ENCODE measurements at regions not wholly inside any gene's neighbourhood (a gene's known extent, or its start where the extent isn't known, plus 50 kb on each side); places are given as distances from the start of the nearest gene placed in this dataset.

- TF ChIP-seq POLR2A (IDR thresholded peaks at IDR 0.05) (no peak), CTCF (IDR thresholded peaks at IDR 0.05) (no peak)
These were observed 432.6 kb downstream of the ETNK1 start for GRCh38 chr12:23057571-23057970.
